Astrocyte (in vitro differentiated cells and primary cell): ENCODE measurements at regions not wholly inside any gene's neighbourhood (a gene's known extent, or its start where the extent isn't known, plus 50 kb on each side); places are given as distances from the start of the nearest gene placed in this dataset.

Experiments
- CTCF ChIP-seq: IDR thresholded peaks from 2 replicates; pipeline ENCODE4 v1.5.1; 2011; ENCODE audit warnings: low read depth, mild to moderate bottlenecking, inconsistent platforms, low read length, moderate library complexity; ENCODE audit not compliant: insufficient read depth
- EZH2 ChIP-seq: IDR thresholded peaks from 2 replicates; pipeline ENCODE4 v1.6.1; 2012; ENCODE audit warnings: mild to moderate bottlenecking, low read length, inconsistent platforms; ENCODE audit not compliant: insufficient read depth

DNA sequence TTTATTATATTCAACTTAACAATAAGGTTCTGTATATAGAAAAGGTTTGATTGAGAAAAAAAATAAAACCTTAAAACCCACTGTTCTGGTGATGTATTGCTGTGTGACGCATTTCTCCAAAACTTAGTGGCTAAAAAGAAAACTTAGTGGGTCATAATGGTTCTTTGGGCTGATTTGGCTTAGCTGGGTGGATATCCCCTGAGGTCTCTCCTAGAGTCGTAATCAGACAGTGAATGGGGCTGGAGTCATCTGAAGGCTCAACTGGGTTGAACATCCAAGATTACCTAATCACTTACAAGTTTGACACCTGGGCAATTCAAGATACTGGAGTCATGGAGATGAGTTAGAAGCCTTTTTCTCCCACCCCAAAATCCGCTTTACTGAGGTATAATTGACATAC, 111.6 kb upstream of the TBL1XR1 start:
- TF ChIP-seq CTCF (no peak), EZH2 (no peak)
